ENCODE measurements at regions not wholly inside any gene's neighbourhood (a gene's known extent, or its start where the extent isn't known, plus 50 kb on each side); places are given as distances from the start of the nearest gene placed in this dataset.

- TF ChIP-seq CTCF (IDR thresholded peaks at IDR 0.05 in 2 of 3, conservative IDR thresholded peaks at IDR 0.05 in 1 of 3; ENCODE audit: borderline replicate concordance in 1 of 3, insufficient read depth in 1 of 3, low read depth in 2 of 3, low read length in 2 of 3) (no peak), TCF7L2 (IDR thresholded peaks at IDR 0.05; ENCODE audit: borderline replicate concordance, extremely low read depth, insufficient read depth, insufficient read length) (no peak), RAD21 (IDR thresholded peaks at IDR 0.05; ENCODE audit: low read depth) (no peak), MAX (IDR thresholded peaks at IDR 0.05) (no peak), REST (IDR thresholded peaks at IDR 0.05; ENCODE audit: low read depth) (no peak), POLR2A (IDR thresholded peaks at IDR 0.05; ENCODE audit: borderline replicate concordance, extremely low read depth, insufficient read depth, insufficient read length) (no peak), ZFX (IDR thresholded peaks at IDR 0.05) (no peak), CEBPB (IDR thresholded peaks at IDR 0.05; ENCODE audit: low read depth) (no peak), SP1 (IDR thresholded peaks at IDR 0.05; ENCODE audit: low read depth) (no peak)
Measured at GRCh38 chr13:42707586-42707985, 73.8 kb upstream of the FAM216B start.
